Mesendoderm (in vitro differentiated cells): ENCODE measurements at regions not wholly inside any gene's neighbourhood (a gene's known extent, or its start where the extent isn't known, plus 50 kb on each side); places are given as distances from the start of the nearest gene placed in this dataset.
"Not testable (repeated sequence)": the region's sequence is repeated elsewhere in the genome, so short reads cannot be mapped to it uniquely, and the experiment has no call there.

Experiments
- DNase-seq: peaks from one replicate; pipeline ENCODE4 v3.0.0; 2013
- H2AK5ac ChIP-seq: 2 replicates; pipeline ENCODE4 v1.6.1; 2013; ENCODE audit warnings: low read length, inconsistent platforms
- H2BK120ac ChIP-seq: 2 replicates; pipeline ENCODE4 v1.6.1; 2013; ENCODE audit warnings: low read depth, mild to moderate bottlenecking, low read length, moderate library complexity, mixed read lengths
- H2BK15ac ChIP-seq: replicated peaks from 2 replicates; pipeline ENCODE4 v1.6.1; 2013; ENCODE audit warnings: low read depth, mild to moderate bottlenecking, moderate library complexity
- H2BK5ac ChIP-seq: 2 replicates; pipeline ENCODE4 v1.6.1; 2013; ENCODE audit warnings: low read length, inconsistent platforms
- H3K18ac ChIP-seq: 2 replicates; pipeline ENCODE4 v1.6.1; 2013; ENCODE audit warnings: mild to moderate bottlenecking, low read length, mixed read lengths
- H3K23ac ChIP-seq: one replicate; pipeline ENCODE4 v1.6.1; 2013; ENCODE audit warnings: low read length
- H3K27ac ChIP-seq: 2 replicates; pipeline ENCODE4 v1.5.1; 2013; ENCODE audit warnings: low read depth, mild to moderate bottlenecking, inconsistent platforms, low read length, moderate library complexity
- H3K27me3 ChIP-seq: 2 replicates; pipeline ENCODE4 v1.6.1; 2013; ENCODE audit warnings: low read length, control low read depth, mild to moderate bottlenecking, inconsistent platforms; ENCODE audit not compliant: insufficient read depth, poor library complexity
- H3K36me3 ChIP-seq: 2 replicates; pipeline ENCODE4 v1.6.1; 2013; ENCODE audit warnings: low read length, inconsistent platforms; ENCODE audit not compliant: control insufficient read depth, insufficient read depth
- H3K4ac ChIP-seq: one replicate; pipeline ENCODE4 v1.6.1; 2013; ENCODE audit warnings: low read depth, mild to moderate bottlenecking, low read length, moderate library complexity
- H3K4me1 ChIP-seq: 2 replicates; pipeline ENCODE4 v1.6.1; 2013; ENCODE audit warnings: low read depth, low read length, inconsistent platforms; ENCODE audit not compliant: control insufficient read depth
- H3K4me2 ChIP-seq: 2 replicates; pipeline ENCODE4 v1.6.1; 2013; ENCODE audit warnings: low read length
- H3K4me3 ChIP-seq: 2 replicates; pipeline ENCODE4 v1.5.1; 2013; ENCODE audit warnings: mild to moderate bottlenecking, low read length
- H3K56ac ChIP-seq: one replicate; pipeline ENCODE4 v1.6.1; 2013; ENCODE audit warnings: low read length
- H3K79me1 ChIP-seq: 2 replicates; pipeline ENCODE4 v1.6.1; 2013; ENCODE audit warnings: low read length, inconsistent platforms
- H3K79me2 ChIP-seq: 2 replicates; pipeline ENCODE4 v1.6.1; 2013; ENCODE audit warnings: mild to moderate bottlenecking, low read length; ENCODE audit not compliant: control insufficient read depth, insufficient read depth
- H3K9ac ChIP-seq: 2 replicates; pipeline ENCODE4 v1.6.1; 2013; ENCODE audit warnings: low read length, inconsistent platforms
- H4K5ac ChIP-seq: one replicate; pipeline ENCODE4 v1.6.1; 2013; ENCODE audit warnings: low read length
- H4K8ac ChIP-seq: one replicate; pipeline ENCODE4 v1.6.1; 2013; ENCODE audit warnings: low read depth, mild to moderate bottlenecking, control low read depth, low read length, moderate library complexity
- WGBS: extraction: QIAGEN DNeasy Blood & Tissue Kit; methylation state at CpG from one replicate; pipeline ENCODE4 v1.1.7; 2013; ENCODE audit warnings: low lambda C conversion rate, missing lambda C conversion rate; ENCODE audit not compliant: insufficient coverage; ENCODE audit errors: extremely low coverage; 5-methylcytosine and 5-hydroxymethylcytosine counted together

DNA sequence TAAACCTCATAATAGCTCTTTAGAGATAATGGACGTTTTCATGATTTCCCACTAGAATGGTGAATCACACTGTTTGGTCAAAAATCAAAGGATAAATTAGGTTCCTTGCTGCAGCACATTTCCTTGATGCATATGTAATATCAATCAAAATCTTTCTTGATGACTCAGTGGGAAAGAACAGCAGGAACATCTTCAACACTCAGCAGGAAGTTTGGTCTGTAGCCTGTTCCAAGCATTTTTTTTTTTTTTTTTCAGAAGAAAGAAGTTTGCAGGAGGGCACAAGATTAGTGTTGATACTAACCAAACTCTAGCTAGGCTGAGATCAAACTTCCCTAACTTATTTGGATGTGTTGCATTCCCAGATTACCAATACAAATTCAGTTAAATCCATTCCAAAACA is 1529.8 kb downstream of the FAM181B start:
- Histone ChIP-seq H2AK5ac (no peak overlapping the region), H3K4me2 (no peak overlapping the region), H3K9ac (no peak overlapping the region), H4K5ac (no peak overlapping the region), H2BK5ac (no peak overlapping the region), H4K8ac (no peak overlapping the region), H2BK120ac (no peak overlapping the region), H3K4me3 (no peak overlapping the region), H3K23ac (no peak overlapping the region), H3K79me1 (no peaks in the 10 kb centered on the region), H3K27ac (no peak overlapping the region), H3K18ac (no peak overlapping the region), H3K4ac (no peak overlapping the region), H3K4me1 (no peaks in the 10 kb centered on the region), H2BK15ac (no peak overlapping the region), H3K56ac (no peak overlapping the region), H3K36me3 (no peaks in the 10 kb centered on the region), H3K27me3 (no peaks in the 10 kb centered on the region), H3K79me2 (no peaks in the 10 kb centered on the region)
- no peak for DNase-seq
- no CpG with 5 or more reads among the region's 1 CpG for WGBS

- Histone ChIP-seq H2BK15ac (no peak overlapping the region), H3K4me3 (no peak overlapping the region), H2AK5ac (no peak overlapping the region), H2BK120ac (no peak overlapping the region), H3K79me2 (no peaks in the 10 kb centered on the region), H4K8ac (no peak overlapping the region), H3K36me3 (no peaks in the 10 kb centered on the region), H3K9ac (no peak overlapping the region), H4K5ac (no peak overlapping the region), H3K4ac (no peak overlapping the region), H3K4me2 (no peak overlapping the region), H3K27me3 (no peaks in the 10 kb centered on the region), H3K79me1 (no peaks in the 10 kb centered on the region), H3K18ac (no peak overlapping the region), H3K56ac (no peak overlapping the region), H3K27ac (no peak overlapping the region), H3K23ac (no peak overlapping the region), H2BK5ac (no peak overlapping the region), H3K4me1 (no peaks in the 10 kb centered on the region)
- no peak for DNase-seq
- WGBS: no CpG with 5 or more reads among the region's 3 CpGs
Measured at GRCh38 chr11:81197396-81197795, 1536.3 kb downstream of the FAM181B start.

DNA sequence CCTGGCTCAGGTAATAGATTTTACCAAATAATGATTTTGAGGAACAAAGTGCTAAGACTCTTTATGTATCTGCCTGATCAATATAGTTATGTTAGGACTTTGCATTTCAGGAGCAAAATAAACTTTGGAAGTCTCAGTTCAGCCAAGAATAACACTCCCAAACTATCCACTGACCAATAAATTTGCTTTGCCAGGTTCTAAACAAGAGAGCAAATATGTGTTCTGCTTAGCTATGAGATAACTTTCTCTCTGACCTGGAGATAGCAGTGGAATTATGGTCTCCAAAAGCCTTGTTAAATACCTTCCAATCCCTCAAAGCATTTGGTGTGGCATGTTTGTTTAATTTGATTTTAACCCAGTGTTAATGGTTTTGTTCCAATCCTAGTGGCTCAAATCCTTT is 1541.1 kb downstream of the FAM181B start:
- Histone ChIP-seq H2BK120ac (no peak overlapping the region), H3K27ac (no peak overlapping the region), H3K4ac (no peak overlapping the region), H2BK5ac (no peak overlapping the region), H3K4me2 (no peak overlapping the region), H3K56ac (no peak overlapping the region), H2AK5ac (no peak overlapping the region), H3K23ac (no peak overlapping the region), H3K4me3 (no peak overlapping the region), H2BK15ac (no peak overlapping the region), H3K79me2 (no peaks in the 10 kb centered on the region), H4K8ac (no peak overlapping the region), H3K9ac (no peak overlapping the region), H3K4me1 (no peaks in the 10 kb centered on the region), H3K18ac (no peak overlapping the region), H4K5ac (no peak overlapping the region), H3K27me3 (no peaks in the 10 kb centered on the region), H3K79me1 (no peaks in the 10 kb centered on the region), H3K36me3 (no peaks in the 10 kb centered on the region)
- no peak for DNase-seq

DNA sequence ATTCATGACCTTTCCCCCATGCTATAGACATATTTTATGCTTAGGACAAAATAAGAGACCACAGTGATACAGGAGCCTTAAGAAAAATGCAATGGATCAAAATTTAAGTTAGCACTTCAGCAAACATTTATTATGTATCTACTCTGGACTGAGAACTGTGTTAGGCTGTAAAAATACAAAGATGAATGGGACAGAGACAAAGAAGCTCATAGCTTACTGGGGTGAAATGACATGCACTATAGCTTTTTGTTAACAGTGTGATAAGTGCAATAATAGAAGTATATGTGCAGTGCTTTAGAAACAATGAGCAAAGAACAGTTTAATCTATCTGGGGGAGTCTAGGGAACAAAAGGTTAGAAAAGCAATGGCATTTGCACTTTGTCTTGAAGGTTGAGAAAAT is 1543.1 kb downstream of the FAM181B start:
- Histone ChIP-seq H3K36me3 (no peaks in the 10 kb centered on the region), H2AK5ac (no peak overlapping the region), H2BK5ac (no peak overlapping the region), H3K27me3 (no peaks in the 10 kb centered on the region), H3K23ac (no peak overlapping the region), H3K79me1 (no peaks in the 10 kb centered on the region), H2BK15ac (no peak overlapping the region), H2BK120ac (no peak overlapping the region), H3K4me3 (no peak overlapping the region), H3K56ac (no peak overlapping the region), H4K5ac (no peak overlapping the region), H3K18ac (no peak overlapping the region), H4K8ac (no peak overlapping the region), H3K4ac (no peak overlapping the region), H3K27ac (no peak overlapping the region), H3K4me2 (no peak overlapping the region), H3K9ac (no peak overlapping the region), H3K4me1 (no peaks in the 10 kb centered on the region), H3K79me2 (no peaks in the 10 kb centered on the region)
- DNase-seq: no peak

DNA sequence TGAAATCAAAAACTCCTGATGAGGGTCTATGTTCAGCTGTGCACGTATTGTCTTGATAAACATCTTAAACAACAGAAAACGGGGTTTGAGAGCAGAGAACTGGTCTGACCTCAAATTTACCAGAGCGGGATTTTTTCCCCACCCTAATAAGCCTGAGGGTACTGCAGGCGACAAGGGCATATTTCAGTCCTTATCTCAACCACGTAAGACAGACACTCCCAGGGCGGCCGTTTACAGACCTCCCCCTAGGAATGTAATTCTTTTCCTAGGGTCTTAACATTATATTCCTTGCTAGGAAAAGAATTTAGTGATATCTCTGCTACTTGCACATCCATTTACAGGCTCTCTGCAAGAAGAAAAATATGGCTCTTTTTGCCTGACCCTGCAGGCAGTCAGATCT is 1546.6 kb downstream of the FAM181B start:
- not testable (repeated sequence) for H3K79me2 ChIP-seq, H3K79me1 ChIP-seq, H3K4me3 ChIP-seq, H3K27ac ChIP-seq, H2BK5ac ChIP-seq, H3K56ac ChIP-seq, H3K4me2 ChIP-seq, H4K8ac ChIP-seq, H3K23ac ChIP-seq, H3K36me3 ChIP-seq, H3K9ac ChIP-seq, H3K4me1 ChIP-seq, H2AK5ac ChIP-seq, H2BK120ac ChIP-seq, H3K4ac ChIP-seq, H4K5ac ChIP-seq, H2BK15ac ChIP-seq, H3K27me3 ChIP-seq, H3K18ac ChIP-seq
- WGBS: no CpG with 5 or more reads among the region's 7 CpGs
- DNase-seq: peak; percentile 11

GRCh38 chr11:81174646-81175330 is 1558.9 kb downstream of the FAM181B start:
- no peak overlapping the region for H3K4me3 ChIP-seq
- H2BK120ac ChIP-seq: no peak overlapping the region

More at GRCh38 chr11:81174646-81175330, 1558.9 kb downstream of the FAM181B start:
- no peak overlapping the region for H3K18ac ChIP-seq
- H4K8ac ChIP-seq: no peak overlapping the region
- no peaks in the 10 kb centered on the region for H3K79me2 ChIP-seq
- no peak overlapping the region for H2AK5ac ChIP-seq
- H3K4me2 ChIP-seq: no peak overlapping the region
- H3K4me1 ChIP-seq: no peaks in the 10 kb centered on the region
- no peak overlapping the region for H3K23ac ChIP-seq
- no CpG with 5 or more reads among the region's 3 CpGs for WGBS
- no peak overlapping the region for H3K9ac ChIP-seq
- no peak overlapping the region for H4K5ac ChIP-seq
- DNase-seq: no peak
- no peak overlapping the region for H3K27ac ChIP-seq
- H3K36me3 ChIP-seq: no peaks in the 10 kb centered on the region
- H2BK15ac ChIP-seq: no peak overlapping the region
- H3K4ac ChIP-seq: no peak overlapping the region
- no peak overlapping the region for H2BK5ac ChIP-seq
- no peak overlapping the region for H3K56ac ChIP-seq
- no peaks in the 10 kb centered on the region for H3K27me3 ChIP-seq
- no peaks in the 10 kb centered on the region for H3K79me1 ChIP-seq
